ENCODE measurements at regions not wholly inside any gene's neighbourhood (a gene's known extent, or its start where the extent isn't known, plus 50 kb on each side); places are given as distances from the start of the nearest gene placed in this dataset.

GRCh38 chr9:31604531-31604930 lies 779.9 kb upstream of the ACO1 start:
- TF ChIP-seq EP300 (IDR thresholded peaks at IDR 0.05) (no peak), POLR2A (IDR thresholded peaks at IDR 0.05) (no peak), POLR2AphosphoS5 (IDR thresholded peaks at IDR 0.05) (no peak), CTCF (IDR thresholded peaks at IDR 0.05) (no peak)
- no peaks in the 10 kb centered on the region for H3K4me1 ChIP-seq
- H3K27me3 ChIP-seq, result no peaks in the 10 kb centered on the region
- H3K36me3 ChIP-seq, result no peaks in the 10 kb centered on the region
- 48 to 57% methylated on average over 1 of the region's 1 CpG for WGBS, 2 donors
- no peak overlapping the region for H3K4me3 ChIP-seq
- no peak overlapping the region for H3K27ac ChIP-seq
- H3K9me3 ChIP-seq, result no peaks in the 10 kb centered on the region
- intact Hi-C loops (cut with DNase I), result no loop called here
- DNase-seq, result no peak

- TF ChIP-seq POLR2A (IDR thresholded peaks at IDR 0.05), result no peak
- no peak for TF ChIP-seq POLR2AphosphoS5 (IDR thresholded peaks at IDR 0.05)
- no peak for TF ChIP-seq EP300 (IDR thresholded peaks at IDR 0.05)
- TF ChIP-seq CTCF (IDR thresholded peaks at IDR 0.05), result no peak
- no peak overlapping the region for H3K27ac ChIP-seq
- no peaks in the 10 kb centered on the region for H3K9me3 ChIP-seq
- intact Hi-C loops (cut with DNase I), result no loop called here
- no peaks in the 10 kb centered on the region for H3K4me1 ChIP-seq
- H3K36me3 ChIP-seq, result no peaks in the 10 kb centered on the region
- H3K4me3 ChIP-seq, result no peak overlapping the region
- DNase-seq, result no peak
- 93 to 94% methylated on average over 2 of the region's 2 CpGs for WGBS, 2 donors
- no peaks in the 10 kb centered on the region for H3K27me3 ChIP-seq
Measured at GRCh38 chr9:31605164-31605563, 779.3 kb upstream of the ACO1 start.

GRCh38 chr9:31606678-31607077 lies 777.8 kb upstream of the ACO1 start:
- Histone ChIP-seq H3K36me3 (no peaks in the 10 kb centered on the region), H3K4me1 (no peaks in the 10 kb centered on the region), H3K27me3 (no peaks in the 10 kb centered on the region), H3K9me3 (no peaks in the 10 kb centered on the region), H3K27ac (no peak overlapping the region), H3K4me3 (no peak overlapping the region)
- 83 to 91% methylated on average over 1 of the region's 1 CpG for WGBS, 2 donors
- intact Hi-C loops (cut with DNase I), result no loop called here
- no peak for TF ChIP-seq POLR2AphosphoS5 (IDR thresholded peaks at IDR 0.05)
- TF ChIP-seq POLR2A (IDR thresholded peaks at IDR 0.05), result no peak
- no peak for TF ChIP-seq EP300 (IDR thresholded peaks at IDR 0.05)
- TF ChIP-seq CTCF (IDR thresholded peaks at IDR 0.05), result no peak
- DNase-seq, result no peak

GRCh38 chr9:31608416-31608815 lies 776.0 kb upstream of the ACO1 start:
- intact Hi-C loops (cut with DNase I), result no loop called here

More at GRCh38 chr9:31608416-31608815, 776.0 kb upstream of the ACO1 start:
- Histone ChIP-seq H3K36me3 (no peaks in the 10 kb centered on the region), H3K4me3 (no peak overlapping the region), H3K27me3 (no peaks in the 10 kb centered on the region), H3K4me1 (no peaks in the 10 kb centered on the region), H3K27ac (no peak overlapping the region), H3K9me3 (no peaks in the 10 kb centered on the region)
- DNase-seq, result no peak
- TF ChIP-seq EP300 (IDR thresholded peaks at IDR 0.05) (no peak), POLR2A (IDR thresholded peaks at IDR 0.05) (no peak), CTCF (IDR thresholded peaks at IDR 0.05) (no peak), POLR2AphosphoS5 (IDR thresholded peaks at IDR 0.05) (no peak)

All from sigmoid colon (tissue), 6 donors.